CD4-positive, alpha-beta T cell (primary cell): ENCODE measurements at regions not wholly inside any gene's neighbourhood (a gene's known extent, or its start where the extent isn't known, plus 50 kb on each side); places are given as distances from the start of the nearest gene placed in this dataset.

Experiments
- ATAC-seq: fragments of 200-7000 bp; cut with Tn5 transposase; one replicate; pipeline ENCODE4 v1.10.0; 2022; ENCODE audit warnings: mild to moderate bottlenecking; ENCODE audit not compliant: poor library complexity
- CTCF ChIA-PET: fragments of 350-600 bp; sonication (Branson Sonifier 250); formaldehyde crosslinking; loops from one replicate; lab custom pipeline; 2021; ENCODE audit warnings: antibody characterized with exemption, inconsistent platforms; lab: Charles Lee
- POLR2A ChIA-PET: fragments of 350-600 bp; sonication (Branson Sonifier 250); formaldehyde crosslinking; loops from one replicate; lab custom pipeline; 2021; ENCODE audit warnings: antibody characterized with exemption, inconsistent platforms; lab: Charles Lee
- DNase-seq, 14 experiments: peaks; one replicate each; pipeline ENCODE4 v3.0.0-alpha.2; 2013 to 2020; ENCODE audit warnings: mixed read lengths in 2 of 14
- H3K27ac ChIP-seq, 2 donors: one replicate each; pipeline versions ENCODE4 v1.5.1 to v1.7.0; 2013; ENCODE audit warnings: low read length in 2 of 2, low read depth in 1 of 2, mild to moderate bottlenecking in 1 of 2
- H3K27me3 ChIP-seq, 2 experiments: 1 replicate in 1 of 2; 2 replicates in 1 of 2; pipeline versions ENCODE4 v1.6.1 to v1.7.0; 2013; ENCODE audit warnings: low read length in 2 of 2, control low read depth in 1 of 2, mild to moderate bottlenecking in 1 of 2, moderate library complexity in 1 of 2; ENCODE audit not compliant: insufficient read depth in 2 of 2, control insufficient read depth in 1 of 2
- H3K36me3 ChIP-seq: one replicate; pipeline ENCODE4 v1.6.1; 2013; ENCODE audit warnings: low read length, control low read depth; ENCODE audit not compliant: insufficient read depth
- H3K4me1 ChIP-seq: one replicate; pipeline ENCODE4 v1.6.1; 2013; ENCODE audit warnings: low read length, control low read depth; ENCODE audit not compliant: insufficient read depth
- H3K4me3 ChIP-seq: one replicate; pipeline ENCODE4 v1.5.1; 2013; ENCODE audit warnings: mild to moderate bottlenecking, low read length, moderate library complexity
- H3K9me3 ChIP-seq, 2 experiments: 1 replicate in 1 of 2; 2 replicates in 1 of 2; pipeline versions ENCODE4 v1.6.1 to v1.7.0; 2013; ENCODE audit warnings: low read length in 2 of 2, mild to moderate bottlenecking in 2 of 2, control low read depth in 1 of 2, moderate library complexity in 1 of 2; ENCODE audit not compliant: control insufficient read depth in 1 of 2, insufficient read depth in 1 of 2
- H3K27ac Mint-ChIP-seq: one replicate; pipeline ENCODE4 v1.8.0; 2020; ENCODE audit warnings: mixed read lengths
- H3K27me3 Mint-ChIP-seq: one replicate; pipeline ENCODE4 v1.8.0; 2021; ENCODE audit warnings: mixed read lengths
- H3K36me3 Mint-ChIP-seq: one replicate; pipeline ENCODE4 v1.8.0; 2021; ENCODE audit warnings: low read depth, mixed read lengths
- H3K4me1 Mint-ChIP-seq: one replicate; pipeline ENCODE4 v1.8.0; 2021; ENCODE audit warnings: low read depth, mixed read lengths
- H3K4me3 Mint-ChIP-seq: one replicate; pipeline ENCODE4 v1.8.0; 2020; ENCODE audit warnings: mild to moderate bottlenecking, mixed read lengths
- H3K9me3 Mint-ChIP-seq: one replicate; pipeline ENCODE4 v1.8.0; 2020; ENCODE audit warnings: mixed read lengths
- intact Hi-C, 2 experiments: fragments of 100-400 bp; cut with DNase I in 1 of 2; cut with micrococcal nuclease in 1 of 2; formaldehyde crosslinking; loops; one replicate each; pipeline versions ENCODE4 v1.15.1 to v1.9.0; 2023 to 2025; cut with DNase I, micrococcal nuclease
- TF ChIP-seq, protein P1 (sequence below): fragments of 200-600 bp; IDR thresholded peaks from one replicate; pipeline ENCODE4 v1.8.0; 2022; ENCODE audit warnings: antibody characterized with exemption, mild to moderate bottlenecking

DNA sequence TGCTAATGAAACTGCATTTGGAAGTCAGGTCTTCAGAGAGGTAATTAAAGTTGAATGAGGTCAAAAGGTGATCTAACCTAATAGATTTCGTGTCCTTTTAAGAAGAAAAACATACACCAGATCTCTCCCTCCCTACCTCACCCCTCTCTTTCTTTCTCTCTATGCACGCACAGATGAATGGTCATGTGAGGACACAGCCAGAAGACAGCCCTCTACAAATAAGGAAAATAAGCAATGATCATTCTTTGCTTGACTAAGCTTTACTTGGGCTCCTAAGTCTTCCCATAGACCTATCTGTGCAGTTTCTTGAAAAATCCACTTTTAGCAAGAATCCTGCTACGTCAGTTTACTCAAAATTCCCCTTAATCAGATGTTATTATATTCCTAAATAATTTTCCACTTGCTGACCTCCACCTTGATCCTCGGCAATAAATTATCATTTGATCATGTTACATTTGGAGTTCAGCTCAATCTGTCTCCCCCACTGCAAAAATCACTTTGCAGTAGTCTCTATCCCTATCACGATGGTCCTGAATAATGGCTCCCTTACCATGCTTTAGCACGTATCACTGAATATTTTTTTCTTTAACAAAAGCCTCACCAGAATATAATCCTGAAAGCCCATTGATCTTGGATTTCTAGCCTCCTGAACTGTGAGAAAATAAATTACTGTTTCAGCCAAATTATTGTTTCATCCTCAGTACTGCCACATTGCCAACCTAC lies 527.3 kb downstream of the GABRG1 start:
- peaks cover 4 to 7% of the 10 kb centered on the region in 2 experiments for H3K9me3 ChIP-seq
- intact Hi-C loops = no loop called here
- H3K27me3 Mint-ChIP-seq = no peaks in the 10 kb centered on the region
- H3K36me3 ChIP-seq = no peaks in the 10 kb centered on the region
- no peak for ATAC-seq
- peaks cover 3% of the 10 kb centered on the region for H3K9me3 Mint-ChIP-seq
- H3K4me1 Mint-ChIP-seq = no peaks in the 10 kb centered on the region
- H3K4me3 ChIP-seq = no peak overlapping the region
- no peaks in the 10 kb centered on the region for H3K4me1 ChIP-seq
- no peaks in the 10 kb centered on the region for H3K27me3 ChIP-seq
- no peak overlapping the region for H3K27ac ChIP-seq
- H3K36me3 Mint-ChIP-seq = no peaks in the 10 kb centered on the region
- POLR2A ChIA-PET = no interaction called here
- CTCF ChIA-PET = no interaction called here
- H3K4me3 Mint-ChIP-seq = no peak overlapping the region
- no peak overlapping the region for H3K27ac Mint-ChIP-seq
- DNase-seq = no peak
- TF ChIP-seq, protein P1, sequence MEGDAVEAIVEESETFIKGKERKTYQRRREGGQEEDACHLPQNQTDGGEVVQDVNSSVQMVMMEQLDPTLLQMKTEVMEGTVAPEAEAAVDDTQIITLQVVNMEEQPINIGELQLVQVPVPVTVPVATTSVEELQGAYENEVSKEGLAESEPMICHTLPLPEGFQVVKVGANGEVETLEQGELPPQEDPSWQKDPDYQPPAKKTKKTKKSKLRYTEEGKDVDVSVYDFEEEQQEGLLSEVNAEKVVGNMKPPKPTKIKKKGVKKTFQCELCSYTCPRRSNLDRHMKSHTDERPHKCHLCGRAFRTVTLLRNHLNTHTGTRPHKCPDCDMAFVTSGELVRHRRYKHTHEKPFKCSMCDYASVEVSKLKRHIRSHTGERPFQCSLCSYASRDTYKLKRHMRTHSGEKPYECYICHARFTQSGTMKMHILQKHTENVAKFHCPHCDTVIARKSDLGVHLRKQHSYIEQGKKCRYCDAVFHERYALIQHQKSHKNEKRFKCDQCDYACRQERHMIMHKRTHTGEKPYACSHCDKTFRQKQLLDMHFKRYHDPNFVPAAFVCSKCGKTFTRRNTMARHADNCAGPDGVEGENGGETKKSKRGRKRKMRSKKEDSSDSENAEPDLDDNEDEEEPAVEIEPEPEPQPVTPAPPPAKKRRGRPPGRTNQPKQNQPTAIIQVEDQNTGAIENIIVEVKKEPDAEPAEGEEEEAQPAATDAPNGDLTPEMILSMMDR = no peak

DNA sequence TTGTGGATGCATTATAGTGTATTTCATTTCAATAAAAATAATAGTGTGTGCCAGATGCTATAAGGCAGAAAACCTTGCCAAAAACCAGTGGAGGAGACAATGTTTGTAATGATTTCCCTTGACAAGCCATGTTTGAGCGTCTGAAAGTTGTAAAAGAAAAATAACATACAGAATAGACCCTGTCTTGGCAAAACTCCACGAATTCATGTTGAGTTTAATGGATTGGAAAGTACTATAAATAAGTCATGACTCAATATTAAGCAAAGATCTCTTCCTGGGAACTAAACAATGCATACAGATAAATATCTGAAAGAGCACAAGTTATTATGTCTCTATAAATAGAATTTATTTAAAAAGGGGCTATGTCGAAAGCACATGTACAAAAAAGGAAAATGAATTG lies 543.5 kb downstream of the GABRG1 start:
- POLR2A ChIA-PET = no interaction called here
- Mint-ChIP-seq H3K4me3 (no peak overlapping the region), H3K27me3 (no peaks in the 10 kb centered on the region), H3K36me3 (no peaks in the 10 kb centered on the region), H3K9me3 (peaks cover 13% of the 10 kb centered on the region), H3K4me1 (no peaks in the 10 kb centered on the region), H3K27ac (no peak overlapping the region)
- peaks cover 5 to 8% of the 10 kb centered on the region in 2 experiments for H3K9me3 ChIP-seq
- DNase-seq (no peak), ATAC-seq (no peak)
- no peaks in the 10 kb centered on the region for H3K36me3 ChIP-seq
- CTCF ChIA-PET = no interaction called here
- no peaks in the 10 kb centered on the region for H3K4me1 ChIP-seq
- H3K4me3 ChIP-seq = no peak overlapping the region
- TF ChIP-seq, protein P1 = no peak
- intact Hi-C loops = no loop called here
- H3K27me3 ChIP-seq = no peaks in the 10 kb centered on the region
- H3K27ac ChIP-seq = no peak overlapping the region

DNA sequence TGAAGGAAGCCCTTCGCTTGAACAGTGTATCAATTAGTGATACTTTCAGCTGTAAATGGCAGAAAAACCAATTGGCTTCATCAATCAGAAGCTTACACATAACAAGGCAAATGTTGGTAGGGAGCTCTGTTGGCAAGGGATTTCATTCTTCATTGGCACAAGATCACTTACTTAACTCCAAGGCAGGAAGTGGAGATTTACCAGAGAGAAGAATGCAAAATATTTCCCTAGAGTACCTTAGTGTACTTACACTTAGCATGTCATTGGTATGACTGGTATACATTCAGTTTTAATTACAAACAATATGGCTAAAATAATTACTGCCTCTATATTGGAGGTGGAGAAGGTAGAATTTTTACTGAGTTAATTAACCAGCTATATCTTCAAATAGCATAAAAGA lies 545.0 kb downstream of the GABRG1 start:
- ATAC-seq (no peak), DNase-seq (no peak)
- Histone ChIP-seq H3K4me3 (no peak overlapping the region), H3K9me3 (peaks cover 0 to 5% of the 10 kb centered on the region in 2 experiments), H3K27me3 (no peaks in the 10 kb centered on the region), H3K36me3 (no peaks in the 10 kb centered on the region), H3K4me1 (no peaks in the 10 kb centered on the region), H3K27ac (no peak overlapping the region)
- Mint-ChIP-seq H3K27me3 (no peaks in the 10 kb centered on the region), H3K4me1 (no peaks in the 10 kb centered on the region), H3K4me3 (no peak overlapping the region), H3K27ac (no peak overlapping the region), H3K9me3 (peaks cover 11% of the 10 kb centered on the region), H3K36me3 (no peaks in the 10 kb centered on the region)
- ChIA-PET POLR2A (no interaction called here), CTCF (no interaction called here)
- intact Hi-C loops = no loop called here
- TF ChIP-seq, protein P1 = no peak
